Peyer's patch (tissue), 4 donors: ENCODE measurements at regions not wholly inside any gene's neighbourhood (a gene's known extent, or its start where the extent isn't known, plus 50 kb on each side); places are given as distances from the start of the nearest gene placed in this dataset.

Experiments
- DNase-seq, 3 donors: peaks; one replicate each; pipeline ENCODE4 v3.0.0-alpha.2; 2017 to 2019
- H3K27ac ChIP-seq, 4 donors: fragments of 200-600 bp; sonication (generic); one replicate each; pipeline ENCODE4 v1.5.1; 2016 to 2019
- H3K27me3 ChIP-seq, 2 donors: fragments of 200-600 bp; sonication (generic); one replicate each; pipeline ENCODE4 v1.5.1; 2019
- H3K36me3 ChIP-seq, 3 donors: fragments of 200-600 bp; sonication (generic); one replicate each; pipeline ENCODE4 v1.5.1; 2016 to 2019
- H3K4me1 ChIP-seq, 4 donors: fragments of 200-600 bp; sonication (generic); one replicate each; pipeline ENCODE4 v1.5.1; 2016 to 2019
- H3K4me3 ChIP-seq, 4 donors: fragments of 200-600 bp; sonication (generic); 1 replicate in 3 of 4; 2 replicates in 1 of 4; pipeline ENCODE4 v1.5.1; 2016 to 2019; ENCODE audit warnings: mild to moderate bottlenecking in 1 of 4
- H3K9me3 ChIP-seq, 4 donors: fragments of 200-600 bp; sonication (generic); one replicate each; pipeline ENCODE4 v1.5.1; 2016 to 2019; ENCODE audit warnings: mild to moderate bottlenecking in 1 of 4
- POLR2A ChIP-seq, 2 donors: fragments of 450-650 bp; IDR thresholded peaks; one replicate each; pipeline ENCODE4 v1.5.1; 2017; ENCODE audit warnings: antibody characterized with exemption in 2 of 2, mild to moderate bottlenecking in 2 of 2, moderate library complexity in 2 of 2
- TF ChIP-seq, protein P1 (sequence below), 6 experiments: fragments of 450-650 bp in 4 of 6; fragments of 200-600 bp in 2 of 6; sonication (generic) in 1 of 6; IDR thresholded peaks; one replicate each; pipeline ENCODE4 v1.5.1; 2017 to 2019; ENCODE audit warnings: antibody characterized with exemption in 6 of 6, mild to moderate bottlenecking in 3 of 6, moderate library complexity in 1 of 6

DNA sequence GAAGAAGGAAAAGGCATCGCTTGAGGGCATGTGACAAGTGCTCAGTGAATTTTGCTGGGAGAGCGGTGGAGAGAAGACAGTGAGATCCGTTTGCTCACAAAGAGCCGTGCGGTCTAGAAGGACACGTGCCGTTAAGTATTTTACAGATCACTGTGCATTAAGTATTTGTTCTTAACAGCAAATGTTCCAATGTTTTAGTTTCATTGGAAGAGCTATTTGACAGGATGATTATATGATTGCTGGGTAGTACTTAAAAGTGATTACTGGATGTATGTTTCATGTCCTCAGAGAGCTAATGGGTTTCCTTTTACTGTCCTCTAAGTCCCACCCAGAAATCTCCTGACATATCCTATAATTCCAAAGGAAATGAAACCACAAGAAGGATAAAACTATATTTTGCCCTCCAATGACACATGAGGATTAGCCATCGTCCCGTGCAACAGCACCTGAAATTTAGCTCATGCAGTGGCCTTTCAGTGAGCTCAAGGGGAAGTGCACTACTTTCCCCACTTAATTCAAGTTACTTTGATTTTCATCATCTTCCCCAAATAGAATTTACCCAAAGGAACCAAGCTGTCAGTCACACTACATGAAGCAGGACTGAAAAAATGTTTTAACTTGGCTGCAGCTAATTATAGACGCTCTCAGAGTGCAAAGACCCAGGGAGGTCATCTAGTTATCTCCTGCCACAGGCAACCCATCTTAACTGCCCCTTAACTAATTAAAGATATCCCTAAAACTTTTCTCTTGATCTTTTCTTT is 80.3 kb downstream of the KLF6 start:
- H3K27ac ChIP-seq: no peak overlapping the region
- H3K4me3 ChIP-seq: no peak overlapping the region
- no peaks in the 10 kb centered on the region for H3K36me3 ChIP-seq
- no peaks in the 10 kb centered on the region for H3K4me1 ChIP-seq
- H3K9me3 ChIP-seq: no peaks in the 10 kb centered on the region
- H3K27me3 ChIP-seq: no peaks in the 10 kb centered on the region
- TF ChIP-seq POLR2A (IDR thresholded peaks at IDR 0.05): no peak
- TF ChIP-seq, protein P1, sequence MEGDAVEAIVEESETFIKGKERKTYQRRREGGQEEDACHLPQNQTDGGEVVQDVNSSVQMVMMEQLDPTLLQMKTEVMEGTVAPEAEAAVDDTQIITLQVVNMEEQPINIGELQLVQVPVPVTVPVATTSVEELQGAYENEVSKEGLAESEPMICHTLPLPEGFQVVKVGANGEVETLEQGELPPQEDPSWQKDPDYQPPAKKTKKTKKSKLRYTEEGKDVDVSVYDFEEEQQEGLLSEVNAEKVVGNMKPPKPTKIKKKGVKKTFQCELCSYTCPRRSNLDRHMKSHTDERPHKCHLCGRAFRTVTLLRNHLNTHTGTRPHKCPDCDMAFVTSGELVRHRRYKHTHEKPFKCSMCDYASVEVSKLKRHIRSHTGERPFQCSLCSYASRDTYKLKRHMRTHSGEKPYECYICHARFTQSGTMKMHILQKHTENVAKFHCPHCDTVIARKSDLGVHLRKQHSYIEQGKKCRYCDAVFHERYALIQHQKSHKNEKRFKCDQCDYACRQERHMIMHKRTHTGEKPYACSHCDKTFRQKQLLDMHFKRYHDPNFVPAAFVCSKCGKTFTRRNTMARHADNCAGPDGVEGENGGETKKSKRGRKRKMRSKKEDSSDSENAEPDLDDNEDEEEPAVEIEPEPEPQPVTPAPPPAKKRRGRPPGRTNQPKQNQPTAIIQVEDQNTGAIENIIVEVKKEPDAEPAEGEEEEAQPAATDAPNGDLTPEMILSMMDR (IDR thresholded peaks at IDR 0.05): no peak
- DNase-seq: no peak

DNA sequence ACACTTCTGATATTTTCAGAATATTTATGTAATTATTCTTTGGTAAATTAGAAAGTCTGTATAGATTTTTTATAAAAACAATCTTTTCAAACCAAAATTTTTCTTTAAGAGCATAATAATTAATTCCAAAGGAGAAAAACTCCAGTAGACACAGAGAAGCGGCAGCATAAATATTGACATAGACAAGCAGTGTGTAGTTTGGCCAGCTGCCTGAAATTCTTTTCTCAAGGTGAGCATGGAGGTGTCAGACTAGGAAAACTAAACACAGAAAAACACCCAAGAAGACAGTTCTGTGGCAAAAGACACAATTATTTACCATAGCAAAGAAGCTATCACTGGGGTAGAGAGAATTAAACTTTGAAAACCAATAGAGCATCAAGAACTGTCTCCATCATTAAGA is 82.4 kb downstream of the KLF6 start:
- DNase-seq: no peak
- no peaks in the 10 kb centered on the region for H3K27me3 ChIP-seq
- no peaks in the 10 kb centered on the region for H3K9me3 ChIP-seq
- TF ChIP-seq, protein P1 (IDR thresholded peaks at IDR 0.05): no peak
- TF ChIP-seq POLR2A (IDR thresholded peaks at IDR 0.05): no peak
- H3K27ac ChIP-seq: no peak overlapping the region
- no peak overlapping the region for H3K4me3 ChIP-seq
- H3K4me1 ChIP-seq: no peaks in the 10 kb centered on the region
- no peaks in the 10 kb centered on the region for H3K36me3 ChIP-seq

DNA sequence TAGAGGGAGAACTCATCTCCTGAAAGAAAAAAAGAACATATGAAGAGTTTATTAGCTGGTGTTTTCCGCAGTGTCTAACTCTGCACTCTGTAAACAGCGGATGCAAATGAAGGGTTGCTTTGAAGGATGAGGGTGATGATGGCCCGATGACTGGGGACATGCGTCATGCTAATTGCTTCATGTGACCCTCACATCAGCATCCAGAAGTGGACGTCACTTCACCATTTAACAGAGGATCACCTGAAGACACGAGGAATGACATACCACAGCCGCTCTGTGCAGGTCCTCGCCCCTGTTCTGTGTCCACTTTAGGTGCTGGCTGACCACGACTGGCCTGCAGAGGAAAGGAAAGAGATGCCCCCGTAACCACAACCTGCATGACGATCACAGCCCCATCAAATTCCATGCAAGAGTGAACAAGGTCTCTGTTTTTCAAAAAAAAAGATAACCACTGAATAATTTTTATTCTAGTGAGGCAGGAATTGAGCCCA is 82.9 kb downstream of the KLF6 start:
- TF ChIP-seq POLR2A (IDR thresholded peaks at IDR 0.05): no peak
- TF ChIP-seq, protein P1 (IDR thresholded peaks at IDR 0.05): no peak
- H3K4me1 ChIP-seq: no peaks in the 10 kb centered on the region
- H3K27ac ChIP-seq: no peak overlapping the region
- no peaks in the 10 kb centered on the region for H3K9me3 ChIP-seq
- H3K36me3 ChIP-seq: no peaks in the 10 kb centered on the region
- no peaks in the 10 kb centered on the region for H3K27me3 ChIP-seq
- no peak overlapping the region for H3K4me3 ChIP-seq
- DNase-seq: no peak

DNA sequence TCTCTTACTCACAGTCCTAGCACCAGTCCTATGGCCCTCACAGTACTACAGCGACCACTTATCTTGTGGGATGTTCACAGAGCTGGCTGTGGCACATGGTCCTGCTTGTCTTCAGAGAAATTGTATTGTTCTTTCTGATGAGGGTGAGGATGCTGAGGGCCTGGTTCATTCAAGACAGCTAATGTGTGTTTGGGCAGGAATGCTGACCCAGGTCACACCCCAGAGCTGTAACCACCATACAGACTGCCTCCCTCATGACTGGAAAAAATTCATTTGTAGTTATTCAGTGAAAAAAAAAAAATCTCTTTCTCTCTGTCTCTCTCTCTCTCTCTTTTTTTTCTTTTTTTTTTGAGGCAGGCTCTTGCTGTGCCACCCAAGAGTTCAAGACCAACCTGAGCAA is 83.5 kb downstream of the KLF6 start:
- no peak for DNase-seq
- TF ChIP-seq POLR2A (IDR thresholded peaks at IDR 0.05): no peak
- TF ChIP-seq, protein P1 (IDR thresholded peaks at IDR 0.05): no peak
- H3K4me3 ChIP-seq: no peak overlapping the region
- no peaks in the 10 kb centered on the region for H3K9me3 ChIP-seq
- H3K36me3 ChIP-seq: no peaks in the 10 kb centered on the region
- H3K4me1 ChIP-seq: no peaks in the 10 kb centered on the region
- no peak overlapping the region for H3K27ac ChIP-seq
- H3K27me3 ChIP-seq: no peaks in the 10 kb centered on the region

DNA sequence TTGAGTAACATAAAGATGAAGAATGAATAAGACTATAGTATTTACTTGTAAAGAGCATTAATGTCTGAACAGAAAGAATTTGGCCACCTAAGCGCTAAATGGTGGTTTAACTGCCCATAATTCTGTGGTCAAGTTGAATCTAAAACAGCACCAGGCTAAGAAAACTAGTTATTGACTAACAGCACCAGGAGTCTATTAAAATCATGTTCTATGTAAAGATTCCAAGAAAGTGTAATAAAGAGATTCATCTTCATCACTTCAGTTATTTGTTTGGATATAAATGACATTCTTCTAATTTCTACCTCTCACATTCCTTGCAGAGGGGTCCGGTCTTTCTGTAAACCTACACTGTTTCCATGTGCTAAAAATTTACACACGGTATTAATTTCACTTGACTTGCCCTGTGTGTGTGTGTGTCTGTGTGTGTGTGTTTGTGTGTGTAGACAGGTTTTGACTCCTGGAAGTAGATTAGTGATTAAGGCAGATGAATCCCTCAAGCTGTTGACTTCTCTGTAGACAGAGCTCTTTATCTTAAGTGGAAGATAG is 84.4 kb downstream of the KLF6 start:
- DNase-seq: no peak
- no peak for TF ChIP-seq POLR2A (IDR thresholded peaks at IDR 0.05)
- TF ChIP-seq, protein P1 (IDR thresholded peaks at IDR 0.05): no peak
- Histone ChIP-seq H3K4me1 (no peaks in the 10 kb centered on the region), H3K27ac (no peak overlapping the region), H3K4me3 (no peak overlapping the region), H3K27me3 (no peaks in the 10 kb centered on the region), H3K9me3 (no peaks in the 10 kb centered on the region), H3K36me3 (no peaks in the 10 kb centered on the region)
